GM12872 (cell line): ENCODE measurements at regions not wholly inside any gene's neighbourhood (a gene's known extent, or its start where the extent isn't known, plus 50 kb on each side); places are given as distances from the start of the nearest gene placed in this dataset.

ENCODE experiments used
- TF ChIP-seq, protein P1 (sequence below): IDR thresholded peaks from 3 replicates; pipeline ENCODE4 v1.5.1; 2011; ENCODE audit warnings: low read depth, mild to moderate bottlenecking, low read length, moderate library complexity; ENCODE audit not compliant: insufficient read depth

DNA sequence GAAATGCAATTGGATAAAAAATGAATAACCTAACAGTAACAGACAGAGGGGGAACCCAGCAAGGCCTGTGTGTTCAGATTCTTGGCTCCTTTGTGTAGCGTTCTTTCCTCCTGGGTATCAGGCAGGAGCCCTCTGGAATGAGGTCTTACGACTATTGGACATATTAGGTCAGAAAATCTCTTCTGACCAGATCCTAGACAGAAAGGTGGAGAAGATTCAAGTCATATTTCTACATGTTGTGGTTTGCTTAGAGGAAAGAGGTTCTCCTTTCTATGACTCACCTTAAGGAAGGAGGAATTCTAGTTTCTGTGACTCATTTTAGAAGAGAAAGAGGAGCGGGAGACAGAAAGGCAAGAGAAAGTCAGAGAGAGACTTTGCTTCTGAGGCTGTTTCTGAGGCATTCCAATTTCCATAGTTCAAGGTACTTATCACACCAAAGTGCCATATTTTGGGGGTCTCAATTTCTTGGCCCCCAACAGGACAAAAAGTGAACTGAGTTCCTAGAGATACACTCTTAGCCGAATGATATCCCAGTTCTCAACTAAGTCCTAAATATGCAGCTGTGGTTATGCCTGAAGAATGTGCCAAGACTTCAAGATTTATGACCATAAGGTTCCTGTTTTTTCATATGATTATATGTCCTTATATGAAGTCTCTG is 618.6 kb downstream of the ZEB2 start:
- TF ChIP-seq, protein P1, sequence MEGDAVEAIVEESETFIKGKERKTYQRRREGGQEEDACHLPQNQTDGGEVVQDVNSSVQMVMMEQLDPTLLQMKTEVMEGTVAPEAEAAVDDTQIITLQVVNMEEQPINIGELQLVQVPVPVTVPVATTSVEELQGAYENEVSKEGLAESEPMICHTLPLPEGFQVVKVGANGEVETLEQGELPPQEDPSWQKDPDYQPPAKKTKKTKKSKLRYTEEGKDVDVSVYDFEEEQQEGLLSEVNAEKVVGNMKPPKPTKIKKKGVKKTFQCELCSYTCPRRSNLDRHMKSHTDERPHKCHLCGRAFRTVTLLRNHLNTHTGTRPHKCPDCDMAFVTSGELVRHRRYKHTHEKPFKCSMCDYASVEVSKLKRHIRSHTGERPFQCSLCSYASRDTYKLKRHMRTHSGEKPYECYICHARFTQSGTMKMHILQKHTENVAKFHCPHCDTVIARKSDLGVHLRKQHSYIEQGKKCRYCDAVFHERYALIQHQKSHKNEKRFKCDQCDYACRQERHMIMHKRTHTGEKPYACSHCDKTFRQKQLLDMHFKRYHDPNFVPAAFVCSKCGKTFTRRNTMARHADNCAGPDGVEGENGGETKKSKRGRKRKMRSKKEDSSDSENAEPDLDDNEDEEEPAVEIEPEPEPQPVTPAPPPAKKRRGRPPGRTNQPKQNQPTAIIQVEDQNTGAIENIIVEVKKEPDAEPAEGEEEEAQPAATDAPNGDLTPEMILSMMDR, result no peak

DNA sequence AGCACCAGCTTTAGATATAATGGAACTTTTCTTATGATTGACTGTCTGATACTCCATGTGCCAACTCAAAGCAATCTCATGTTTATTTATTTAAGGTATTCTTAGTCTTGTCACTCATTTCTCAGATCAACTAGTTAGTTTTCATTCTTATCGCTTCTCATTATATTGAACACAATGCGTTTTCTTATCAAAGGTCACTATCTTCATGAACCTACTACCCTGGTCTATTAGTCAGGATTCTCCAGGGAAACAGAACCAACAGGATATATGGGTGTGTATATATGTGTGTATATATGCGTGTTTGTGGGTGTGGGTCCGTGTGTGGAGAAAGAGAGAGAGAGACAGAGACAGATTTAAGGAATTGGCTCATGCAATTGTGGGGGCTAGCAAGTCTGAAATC is 619.9 kb downstream of the ZEB2 start:
- TF ChIP-seq, protein P1, result no peak

DNA sequence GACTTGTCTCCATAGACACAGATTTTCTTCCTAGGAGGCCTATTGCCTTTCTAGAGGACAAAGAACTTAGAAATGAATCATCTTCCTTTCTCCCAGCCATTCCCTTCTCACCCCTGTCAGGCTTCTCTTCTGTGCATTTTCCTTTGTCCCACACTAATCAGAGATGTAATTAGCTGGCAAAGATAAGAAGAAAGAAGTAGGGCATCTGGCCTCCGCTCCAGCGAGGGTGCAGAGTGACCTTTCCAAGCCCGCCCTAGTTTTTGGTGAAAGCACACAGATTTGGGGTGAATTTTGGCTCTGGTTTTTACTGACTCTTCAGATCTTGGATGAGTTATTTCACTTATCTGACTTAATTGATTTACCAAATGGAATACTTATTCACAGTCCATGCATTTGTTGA is 626.5 kb downstream of the ZEB2 start:
- TF ChIP-seq, protein P1, result no peak

DNA sequence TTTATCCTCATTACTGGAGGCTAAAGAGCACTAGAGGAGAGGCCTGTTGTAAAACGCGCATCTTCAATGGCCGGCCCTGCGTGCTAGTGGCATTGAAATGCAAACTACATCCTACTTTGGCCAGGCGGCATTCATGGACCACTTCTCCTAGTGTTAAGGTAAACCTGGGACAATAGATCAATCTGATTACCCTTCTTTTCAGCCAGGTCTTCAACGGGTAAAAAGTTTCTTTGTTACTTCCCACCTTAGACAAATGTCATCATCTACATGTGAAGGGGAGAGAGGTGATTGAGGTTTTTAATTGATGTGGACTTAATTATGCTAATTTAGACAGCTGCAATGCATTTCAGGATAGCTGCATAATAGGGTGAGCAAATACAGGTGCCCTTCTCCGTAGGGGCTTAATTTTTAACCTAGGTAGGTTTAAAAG is 628.0 kb downstream of the ZEB2 start:
- TF ChIP-seq, protein P1, result no peak

DNA sequence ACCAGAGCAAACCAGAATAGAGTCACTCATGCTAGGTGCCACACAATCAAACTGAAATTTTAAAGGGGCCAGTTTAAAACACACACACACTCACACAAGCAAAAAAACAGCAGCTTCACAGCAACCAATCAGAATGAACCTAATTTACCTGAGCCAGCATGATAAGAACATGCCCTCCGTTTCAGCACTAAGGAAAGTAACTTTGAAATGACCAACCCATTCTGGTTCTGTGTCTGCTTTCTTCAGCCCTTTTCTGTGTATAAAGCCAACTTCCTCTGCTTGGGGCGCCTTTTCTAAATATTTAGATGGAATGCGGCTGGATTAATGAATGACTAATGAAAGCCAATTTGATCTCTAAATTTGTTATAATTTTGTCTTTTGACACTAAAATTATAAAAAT is 629.1 kb downstream of the ZEB2 start:
- TF ChIP-seq, protein P1, result no peak

DNA sequence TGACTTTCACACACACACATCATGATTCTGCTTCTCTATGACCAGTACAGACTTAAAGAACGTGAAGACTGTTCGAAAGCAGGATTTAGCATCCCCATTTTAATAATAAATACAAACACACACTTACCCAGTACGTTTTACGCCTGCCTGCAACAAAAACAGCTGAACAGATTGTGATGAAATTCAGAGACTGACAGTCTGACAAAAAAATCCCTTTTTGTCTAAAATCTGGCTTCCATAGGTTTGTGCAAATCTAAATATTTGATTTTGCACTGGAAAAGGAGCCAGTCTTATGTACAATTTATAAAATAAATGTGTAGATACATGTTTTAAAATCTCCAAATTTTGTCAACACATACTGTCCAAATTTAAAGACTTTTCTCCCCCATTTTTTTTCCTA is 630.7 kb downstream of the ZEB2 start:
- TF ChIP-seq, protein P1, result no peak

DNA sequence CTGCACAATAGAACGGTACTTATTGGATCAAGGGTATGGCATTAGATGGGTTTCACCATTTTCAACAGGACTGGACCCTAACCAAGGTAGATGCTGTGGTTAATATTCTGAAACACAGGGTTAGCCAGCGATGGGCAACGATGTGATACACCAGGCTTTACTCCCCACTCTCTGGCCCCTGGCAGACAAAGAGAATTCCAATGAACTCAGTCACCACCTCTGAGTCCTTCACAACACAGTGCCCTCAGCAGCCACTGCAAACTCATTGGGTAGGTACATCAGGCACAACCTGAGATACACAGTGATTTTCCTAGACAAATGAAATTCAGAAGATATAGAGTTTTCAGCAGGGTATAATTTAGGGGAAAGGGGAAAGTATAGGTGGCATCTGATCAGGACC is 634.5 kb downstream of the ZEB2 start:
- TF ChIP-seq, protein P1, result no peak
